ENCODE measurements at regions not wholly inside any gene's neighbourhood (a gene's known extent, or its start where the extent isn't known, plus 50 kb on each side); places are given as distances from the start of the nearest gene placed in this dataset.

DNA sequence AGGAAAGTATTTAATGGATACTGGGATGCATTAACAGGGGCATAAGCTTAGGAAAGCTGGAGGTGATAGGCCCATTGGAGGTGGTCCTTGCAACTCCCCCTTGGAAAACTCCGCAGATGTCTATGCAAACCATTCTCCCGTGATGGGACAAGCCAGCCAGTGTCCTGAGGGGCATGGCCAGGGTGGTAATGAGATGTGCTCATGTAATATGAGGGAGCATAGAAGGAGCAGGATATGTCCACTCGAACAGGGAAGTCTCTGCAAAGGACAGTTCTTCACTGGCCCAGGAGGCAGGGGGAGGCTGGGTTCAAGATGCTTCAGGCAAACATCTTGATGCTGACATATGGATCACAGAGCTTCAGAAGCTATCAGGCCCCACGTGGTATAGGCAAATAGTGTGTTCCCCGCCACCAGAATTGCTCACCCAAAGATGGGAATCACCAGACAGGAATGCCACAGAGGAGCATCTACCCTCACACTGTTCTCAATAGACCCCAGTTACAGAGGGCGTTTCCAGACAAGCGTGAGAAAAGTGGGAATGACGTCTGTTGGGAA is 201.6 kb upstream of the CDH4 start:
- H3K27me3 Mint-ChIP-seq: no peaks in the 10 kb centered on the region
- H3K4me3 Mint-ChIP-seq: no peak overlapping the region
- no peak for ATAC-seq (replicated peaks; ENCODE audit: extremely low read depth, poor library complexity, severe bottlenecking)
- no peaks in the 10 kb centered on the region for H3K36me3 Mint-ChIP-seq (ENCODE audit: insufficient read depth)
- H3K9me3 Mint-ChIP-seq: no peaks in the 10 kb centered on the region
- no peak for DNase-seq (ENCODE audit: low spot score in 2 of 2)
- H3K4me1 Mint-ChIP-seq: no peaks in the 10 kb centered on the region
- H3K27ac Mint-ChIP-seq (ENCODE audit: low read depth): no peak overlapping the region

DNA sequence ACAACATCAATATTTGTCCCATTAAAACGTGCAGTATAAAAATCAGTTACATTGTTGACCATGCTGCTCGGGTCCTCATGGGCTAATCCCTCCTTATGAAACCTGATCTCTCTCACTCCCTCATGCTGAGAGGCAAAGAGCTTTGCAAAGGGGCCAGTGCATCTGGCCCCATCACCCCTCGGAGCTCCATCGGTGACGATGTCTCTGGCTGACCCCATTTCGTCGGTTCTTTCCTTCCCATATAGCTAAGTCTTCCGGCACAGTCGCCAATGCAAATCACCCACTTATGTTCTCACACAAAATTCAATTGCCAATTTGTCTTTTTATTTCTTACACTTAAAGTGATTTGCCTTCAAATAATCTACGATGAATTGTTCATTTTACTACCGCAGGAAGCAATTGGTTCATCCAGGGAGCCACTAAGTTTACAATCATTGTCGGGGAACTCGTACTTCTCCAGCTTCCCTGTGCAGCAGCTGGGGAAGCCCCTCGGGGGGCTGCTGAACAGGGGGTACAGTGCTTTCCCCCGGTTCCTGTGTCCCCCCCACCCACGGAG is 199.8 kb upstream of the CDH4 start:
- Mint-ChIP-seq H3K4me3 (no peak overlapping the region), H3K9me3 (no peaks in the 10 kb centered on the region), H3K4me1 (no peaks in the 10 kb centered on the region), H3K27ac (ENCODE audit: low read depth) (no peak overlapping the region), H3K27me3 (no peaks in the 10 kb centered on the region), H3K36me3 (ENCODE audit: insufficient read depth) (no peaks in the 10 kb centered on the region)
- no peak for DNase-seq (ENCODE audit: low spot score in 2 of 2)
- ATAC-seq (replicated peaks; ENCODE audit: extremely low read depth, poor library complexity, severe bottlenecking): no peak

DNA sequence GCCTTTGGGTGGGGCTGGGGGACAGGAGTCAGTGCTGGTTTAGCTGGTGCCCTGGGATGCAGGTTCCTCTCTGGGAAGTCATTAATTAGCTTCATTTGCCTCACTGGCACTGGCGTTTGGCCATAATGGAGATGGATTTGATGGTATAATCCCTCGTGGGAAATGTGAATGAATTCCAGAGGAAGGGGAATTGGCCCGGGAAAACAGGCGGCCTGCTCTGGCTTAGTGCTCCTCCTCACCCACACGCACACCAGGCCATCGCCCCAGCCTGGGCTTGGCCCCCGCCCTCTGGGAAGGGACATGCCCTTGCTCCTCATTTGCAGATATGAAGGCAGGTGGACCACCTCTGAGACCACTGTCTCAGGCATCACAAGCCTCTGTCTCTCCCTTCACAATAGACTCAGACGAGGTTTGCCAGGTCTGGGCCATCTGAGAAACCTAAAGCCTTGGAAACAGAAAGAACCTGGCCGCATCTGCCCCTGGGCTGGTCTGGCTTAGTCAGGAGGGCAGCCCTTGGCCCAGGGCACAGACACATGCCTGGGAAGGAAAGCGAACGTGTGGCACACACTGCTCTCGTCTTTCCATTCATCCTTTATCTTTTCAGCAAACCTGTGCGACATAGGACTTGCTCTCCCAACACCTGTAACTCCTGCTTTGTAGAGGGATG is 199.2 kb upstream of the CDH4 start:
- no peaks in the 10 kb centered on the region for H3K4me1 Mint-ChIP-seq

DNA sequence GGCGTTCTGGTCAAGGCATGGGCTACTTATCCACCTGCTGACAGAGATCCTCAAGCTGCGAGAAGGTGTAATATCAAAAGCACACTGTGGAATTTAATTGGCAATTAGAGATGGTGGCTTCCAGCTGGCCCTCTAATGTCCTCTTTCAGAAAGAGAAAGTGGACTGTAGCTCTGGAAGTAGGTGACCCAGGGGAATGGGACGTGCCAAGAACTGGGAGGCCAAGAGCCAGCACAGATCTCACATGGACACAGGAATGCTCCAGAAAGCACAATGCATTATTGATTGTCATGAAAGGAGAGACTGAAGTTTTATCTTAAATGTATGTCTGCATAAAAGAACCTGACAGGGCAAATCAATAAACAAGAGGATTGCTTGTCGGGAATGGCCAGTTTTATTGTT is 198.6 kb upstream of the CDH4 start:
- no peak overlapping the region for H3K4me3 Mint-ChIP-seq
- ATAC-seq (replicated peaks; ENCODE audit: extremely low read depth, poor library complexity, severe bottlenecking) (no peak), DNase-seq (ENCODE audit: low spot score in 2 of 2) (no peak)
- no peaks in the 10 kb centered on the region for H3K4me1 Mint-ChIP-seq
- H3K27me3 Mint-ChIP-seq: no peaks in the 10 kb centered on the region
- no peak overlapping the region for H3K27ac Mint-ChIP-seq (ENCODE audit: low read depth)
- no peaks in the 10 kb centered on the region for H3K36me3 Mint-ChIP-seq (ENCODE audit: insufficient read depth)
- H3K9me3 Mint-ChIP-seq: no peaks in the 10 kb centered on the region

More for the DNA sequence above, 199.2 kb upstream of the CDH4 start:
- Mint-ChIP-seq H3K27me3 (no peaks in the 10 kb centered on the region), H3K27ac (ENCODE audit: low read depth) (no peak overlapping the region), H3K4me3 (no peak overlapping the region), H3K9me3 (no peaks in the 10 kb centered on the region), H3K36me3 (ENCODE audit: insufficient read depth) (no peaks in the 10 kb centered on the region)
- ATAC-seq (replicated peaks; ENCODE audit: extremely low read depth, poor library complexity, severe bottlenecking) (no peak), DNase-seq (ENCODE audit: low spot score in 2 of 2) (no peak)

DNA sequence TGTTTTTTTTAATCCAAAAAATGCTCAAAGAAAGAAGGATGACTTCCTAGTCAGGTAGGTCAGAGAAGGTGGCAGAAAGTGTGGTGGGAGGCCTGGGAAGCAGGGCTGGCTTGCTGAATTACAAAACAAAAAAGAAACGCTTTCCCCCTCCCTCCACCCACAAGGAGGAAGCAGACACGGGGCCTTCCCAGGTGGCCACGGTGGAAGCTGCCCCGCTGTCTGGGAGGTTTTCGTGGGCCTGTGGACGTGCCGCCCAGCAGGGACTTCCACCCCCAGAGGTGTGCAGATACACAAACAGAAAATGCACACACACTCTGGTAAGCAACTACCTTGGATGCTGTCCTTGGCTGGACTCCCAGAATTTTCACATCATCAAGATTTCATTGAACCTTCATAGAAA is 198.2 kb upstream of the CDH4 start:
- ATAC-seq (replicated peaks; ENCODE audit: extremely low read depth, poor library complexity, severe bottlenecking) (no peak), DNase-seq (ENCODE audit: low spot score in 2 of 2) (no peak)
- no peaks in the 10 kb centered on the region for H3K9me3 Mint-ChIP-seq
- H3K4me1 Mint-ChIP-seq: no peaks in the 10 kb centered on the region
- H3K36me3 Mint-ChIP-seq (ENCODE audit: insufficient read depth): no peaks in the 10 kb centered on the region
- H3K27me3 Mint-ChIP-seq: no peaks in the 10 kb centered on the region
- H3K27ac Mint-ChIP-seq (ENCODE audit: low read depth): no peak overlapping the region
- H3K4me3 Mint-ChIP-seq: no peak overlapping the region

DNA sequence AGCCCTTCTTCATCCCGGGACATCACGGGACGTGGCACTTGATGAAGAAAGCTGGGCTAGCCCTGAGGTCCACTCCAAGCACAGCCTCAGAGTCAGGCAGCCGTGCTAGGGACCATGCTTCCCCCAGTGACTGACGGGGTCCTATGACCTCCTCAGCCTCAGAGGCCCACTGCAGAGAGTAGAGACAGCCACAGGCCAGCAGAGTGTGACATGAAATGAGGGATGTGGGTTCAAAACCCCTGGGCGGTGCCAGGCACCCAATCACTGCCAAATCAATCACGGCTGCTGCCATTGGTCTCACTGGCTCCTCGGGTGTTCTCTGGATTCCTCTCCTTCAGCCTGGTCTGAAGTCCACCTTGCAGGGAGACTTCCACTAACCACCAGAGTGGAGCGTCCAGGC is 197.7 kb upstream of the CDH4 start:
- DNase-seq (ENCODE audit: low spot score in 2 of 2) (no peak), ATAC-seq (replicated peaks; ENCODE audit: extremely low read depth, poor library complexity, severe bottlenecking) (no peak)
- no peaks in the 10 kb centered on the region for H3K4me1 Mint-ChIP-seq
- no peaks in the 10 kb centered on the region for H3K27me3 Mint-ChIP-seq
- no peak overlapping the region for H3K27ac Mint-ChIP-seq (ENCODE audit: low read depth)
- H3K9me3 Mint-ChIP-seq: no peaks in the 10 kb centered on the region
- no peak overlapping the region for H3K4me3 Mint-ChIP-seq
- no peaks in the 10 kb centered on the region for H3K36me3 Mint-ChIP-seq (ENCODE audit: insufficient read depth)

DNA sequence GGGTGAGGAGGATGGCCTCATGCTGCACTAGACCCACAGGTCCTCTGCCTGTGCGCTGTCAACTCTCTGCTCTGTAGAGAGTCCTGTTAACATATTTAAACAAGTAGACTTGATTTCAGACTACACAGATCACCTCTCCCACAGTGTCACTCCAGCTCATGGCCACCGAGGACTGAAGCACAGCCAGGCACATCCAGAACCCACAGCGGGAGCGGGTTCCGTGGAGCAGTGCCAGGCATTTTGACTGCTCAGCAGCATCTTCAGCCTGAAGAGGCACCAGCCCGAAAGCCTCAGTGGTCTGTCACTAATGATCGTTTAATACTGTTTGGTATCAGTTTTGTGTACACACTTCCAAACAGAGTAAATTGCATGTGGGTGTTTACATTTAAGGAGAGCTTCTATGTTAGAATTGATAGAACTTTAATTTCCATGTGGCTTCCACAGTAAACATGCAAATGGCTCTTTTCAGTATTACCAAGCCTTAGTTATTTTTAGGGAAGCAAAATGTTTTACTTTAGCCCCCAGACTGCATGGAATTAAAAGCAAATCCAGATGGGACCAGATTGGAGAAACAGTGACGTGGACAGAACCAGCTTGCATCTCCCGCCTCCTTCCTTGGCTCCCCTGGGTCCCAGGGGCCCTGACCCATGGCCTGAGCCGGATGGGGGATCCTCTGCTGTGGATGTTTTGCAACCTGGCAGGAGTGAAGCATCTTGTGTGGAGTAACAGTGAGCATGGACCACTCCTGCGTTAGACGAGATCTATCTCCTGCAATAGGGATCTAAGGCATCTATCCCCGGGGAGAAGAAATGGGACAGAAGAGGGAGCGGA is 196.7 kb upstream of the CDH4 start:
- no peaks in the 10 kb centered on the region for H3K27me3 Mint-ChIP-seq
- no peak overlapping the region for H3K27ac Mint-ChIP-seq (ENCODE audit: low read depth)
- no peaks in the 10 kb centered on the region for H3K36me3 Mint-ChIP-seq (ENCODE audit: insufficient read depth)
- no peak overlapping the region for H3K4me3 Mint-ChIP-seq
- H3K4me1 Mint-ChIP-seq: no peaks in the 10 kb centered on the region
- no peak for DNase-seq (ENCODE audit: low spot score in 2 of 2)
- ATAC-seq (replicated peaks; ENCODE audit: extremely low read depth, poor library complexity, severe bottlenecking): no peak
- H3K9me3 Mint-ChIP-seq: no peaks in the 10 kb centered on the region

DNA sequence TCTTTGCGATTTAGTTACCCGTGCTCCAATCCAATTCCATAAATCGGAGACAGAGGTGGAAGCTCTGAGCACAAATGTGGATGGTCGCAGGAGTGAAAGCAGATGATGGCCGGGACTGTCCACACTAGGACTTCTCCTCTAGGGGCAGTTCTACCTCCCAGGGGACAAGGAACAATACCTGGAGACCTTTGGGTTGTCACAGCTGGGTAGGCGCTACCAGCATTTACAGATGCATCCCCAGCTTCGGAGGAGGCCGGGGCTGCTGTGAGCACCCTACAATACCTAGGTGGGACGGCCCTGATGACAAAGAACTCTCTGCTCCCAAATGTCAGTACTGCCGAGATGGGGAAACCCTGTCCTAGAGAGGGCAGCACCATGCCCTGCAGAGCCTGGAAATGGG is 195.9 kb upstream of the CDH4 start:
- no peaks in the 10 kb centered on the region for H3K9me3 Mint-ChIP-seq
- no peak overlapping the region for H3K4me3 Mint-ChIP-seq
- no peak for DNase-seq (ENCODE audit: low spot score in 2 of 2)
- ATAC-seq (replicated peaks; ENCODE audit: extremely low read depth, poor library complexity, severe bottlenecking): no peak
- H3K27me3 Mint-ChIP-seq: no peaks in the 10 kb centered on the region
- H3K36me3 Mint-ChIP-seq (ENCODE audit: insufficient read depth): no peaks in the 10 kb centered on the region
- H3K27ac Mint-ChIP-seq (ENCODE audit: low read depth): no peak overlapping the region
- H3K4me1 Mint-ChIP-seq: no peaks in the 10 kb centered on the region

DNA sequence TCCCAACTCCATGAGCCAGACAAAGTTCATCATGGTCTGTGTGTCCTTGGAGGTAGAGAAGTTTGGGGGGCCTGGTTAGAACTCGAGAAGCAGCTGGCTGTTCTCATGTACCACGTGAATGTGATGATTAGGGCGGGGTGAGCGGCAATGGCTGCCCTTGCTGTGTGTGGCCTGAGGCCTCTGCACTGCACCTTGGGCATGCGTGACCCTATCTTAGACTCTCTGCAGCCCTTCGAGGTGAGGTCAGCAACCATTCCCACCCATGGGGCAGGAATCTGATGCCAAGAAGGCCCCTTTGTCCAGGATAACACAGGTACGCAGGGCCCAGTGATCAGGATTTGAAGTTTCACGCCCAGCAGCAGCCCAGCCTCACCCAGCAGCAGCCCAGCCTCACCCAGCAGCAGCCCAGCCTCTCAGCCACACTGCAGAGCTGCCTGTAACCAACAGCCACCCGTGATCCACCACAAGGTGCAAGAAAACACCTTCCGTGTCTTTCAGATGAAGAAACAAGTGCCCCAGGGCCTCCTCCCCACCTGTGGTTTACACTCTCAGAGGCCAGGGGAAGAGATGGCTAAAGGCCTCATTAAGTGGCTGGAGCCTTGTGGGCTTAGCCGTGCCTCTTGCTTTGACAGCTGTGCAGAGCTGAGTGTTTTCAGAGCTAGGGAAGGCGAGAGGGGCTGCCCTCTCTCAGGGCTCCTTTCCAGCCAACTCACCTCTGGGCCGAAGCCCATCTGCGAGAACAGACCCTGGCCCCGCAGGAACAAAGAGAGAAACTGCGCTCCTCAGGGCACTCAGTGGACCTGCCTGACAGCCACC is 195.2 kb upstream of the CDH4 start:
- DNase-seq (ENCODE audit: low spot score in 2 of 2) (no peak), ATAC-seq (replicated peaks; ENCODE audit: extremely low read depth, poor library complexity, severe bottlenecking) (no peak)
- H3K27me3 Mint-ChIP-seq: no peaks in the 10 kb centered on the region
- no peak overlapping the region for H3K27ac Mint-ChIP-seq (ENCODE audit: low read depth)
- no peaks in the 10 kb centered on the region for H3K9me3 Mint-ChIP-seq
- H3K4me1 Mint-ChIP-seq: no peaks in the 10 kb centered on the region
- H3K36me3 Mint-ChIP-seq (ENCODE audit: insufficient read depth): no peaks in the 10 kb centered on the region
- H3K4me3 Mint-ChIP-seq: no peak overlapping the region

DNA sequence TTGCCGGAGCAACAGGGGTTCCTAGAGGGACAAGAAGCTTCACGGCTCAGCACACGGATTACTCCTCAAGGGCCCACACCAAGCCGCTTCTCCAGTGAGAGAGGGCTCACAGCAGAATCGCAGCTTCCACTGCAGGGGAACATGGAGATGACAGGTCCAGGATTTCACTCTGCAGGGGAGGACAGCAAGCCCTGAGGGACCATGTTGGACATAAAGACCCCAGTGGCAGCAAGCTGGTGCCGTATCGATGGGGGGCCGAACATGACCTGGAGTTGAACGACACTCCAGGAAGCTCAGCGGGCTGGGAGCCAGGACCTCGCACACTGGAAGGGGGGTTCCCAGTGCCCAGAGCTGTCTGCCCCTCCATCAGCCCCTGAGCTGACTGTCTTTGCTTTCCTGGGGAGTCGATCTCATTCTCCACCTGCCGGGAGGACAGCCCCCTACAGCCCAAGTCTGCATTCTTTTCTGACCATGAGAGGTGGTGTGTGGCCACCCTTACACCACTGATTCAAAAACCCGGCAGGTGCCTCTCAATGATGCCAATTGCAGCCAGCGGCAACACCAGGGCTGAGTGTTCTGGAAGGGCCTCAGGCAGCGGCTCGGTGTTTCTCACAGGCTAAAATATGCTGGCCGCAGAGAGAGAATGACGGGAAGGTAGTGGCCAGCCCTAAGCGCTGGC is 194.5 kb upstream of the CDH4 start:
- no peak overlapping the region for H3K4me3 Mint-ChIP-seq
- no peaks in the 10 kb centered on the region for H3K9me3 Mint-ChIP-seq
- DNase-seq (ENCODE audit: low spot score in 2 of 2): no peak
- no peak for ATAC-seq (replicated peaks; ENCODE audit: extremely low read depth, poor library complexity, severe bottlenecking)
- no peaks in the 10 kb centered on the region for H3K4me1 Mint-ChIP-seq
- no peaks in the 10 kb centered on the region for H3K27me3 Mint-ChIP-seq
- H3K36me3 Mint-ChIP-seq (ENCODE audit: insufficient read depth): no peaks in the 10 kb centered on the region
- no peak overlapping the region for H3K27ac Mint-ChIP-seq (ENCODE audit: low read depth)

DNA sequence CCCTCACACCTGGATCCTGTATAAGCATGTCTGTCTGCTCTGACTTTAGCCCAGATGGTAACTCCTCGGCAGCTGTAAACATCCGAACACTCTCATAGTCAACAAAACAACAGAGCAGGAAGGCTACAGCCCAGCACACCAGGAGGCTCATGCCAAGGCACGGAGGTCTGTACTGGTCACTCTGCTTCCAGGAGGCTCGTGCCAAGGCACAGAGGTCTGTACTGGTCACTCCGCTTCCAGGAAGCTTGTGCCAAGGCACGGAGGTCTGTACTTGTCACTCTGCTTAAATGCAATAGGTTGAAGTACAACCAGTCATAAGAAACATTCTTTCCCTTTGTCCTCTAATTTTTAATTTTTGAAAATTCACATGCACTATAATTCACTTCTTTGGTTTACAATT is 190.1 kb upstream of the CDH4 start:
- Mint-ChIP-seq H3K9me3 (no peaks in the 10 kb centered on the region), H3K27ac (ENCODE audit: low read depth) (no peak overlapping the region), H3K36me3 (ENCODE audit: insufficient read depth) (no peaks in the 10 kb centered on the region), H3K4me3 (no peak overlapping the region), H3K4me1 (no peaks in the 10 kb centered on the region), H3K27me3 (no peaks in the 10 kb centered on the region)
- no peak for DNase-seq (ENCODE audit: low spot score in 2 of 2)
- ATAC-seq (replicated peaks; ENCODE audit: extremely low read depth, poor library complexity, severe bottlenecking): no peak

DNA sequence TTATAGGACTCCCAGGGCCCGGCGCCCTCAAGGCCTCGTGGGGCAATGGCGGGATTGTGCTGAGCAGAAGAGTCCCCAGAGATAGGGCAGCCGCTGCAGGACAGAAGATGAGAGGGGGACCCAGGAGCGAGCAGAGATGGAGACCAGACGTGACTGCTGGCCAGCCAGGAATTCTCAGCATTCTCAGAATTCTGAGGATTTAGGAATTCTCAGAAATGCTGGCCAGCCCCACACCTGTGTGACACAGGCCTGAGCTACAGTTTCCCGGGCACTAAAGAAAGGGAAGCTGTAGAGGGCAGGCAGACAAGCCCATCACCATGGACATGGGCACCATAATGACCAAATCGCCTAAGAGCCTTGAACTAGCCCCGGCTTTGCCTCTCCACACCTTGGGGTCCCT is 186.2 kb upstream of the CDH4 start:
- Mint-ChIP-seq H3K9me3 (no peaks in the 10 kb centered on the region), H3K27me3 (no peaks in the 10 kb centered on the region), H3K36me3 (ENCODE audit: insufficient read depth) (no peaks in the 10 kb centered on the region), H3K27ac (ENCODE audit: low read depth) (no peak overlapping the region), H3K4me1 (no peaks in the 10 kb centered on the region), H3K4me3 (no peak overlapping the region)
- DNase-seq (ENCODE audit: low spot score in 2 of 2) (no peak), ATAC-seq (replicated peaks; ENCODE audit: extremely low read depth, poor library complexity, severe bottlenecking) (no peak)
